Hypothalamus (tissue), 51 donors: ENCODE measurements at regions not wholly inside any gene's neighbourhood (a gene's known extent, or its start where the extent isn't known, plus 50 kb on each side); places are given as distances from the start of the nearest gene placed in this dataset.
"Not testable (repeated sequence)": the region's sequence is repeated elsewhere in the genome, so short reads cannot be mapped to it uniquely, and the experiment has no call there.

ENCODE experiments used
- DNase-seq, 51 donors: peaks; one replicate each; lab custom pipeline; 2025; lab: John Stamatoyannopoulos, UW

DNA sequence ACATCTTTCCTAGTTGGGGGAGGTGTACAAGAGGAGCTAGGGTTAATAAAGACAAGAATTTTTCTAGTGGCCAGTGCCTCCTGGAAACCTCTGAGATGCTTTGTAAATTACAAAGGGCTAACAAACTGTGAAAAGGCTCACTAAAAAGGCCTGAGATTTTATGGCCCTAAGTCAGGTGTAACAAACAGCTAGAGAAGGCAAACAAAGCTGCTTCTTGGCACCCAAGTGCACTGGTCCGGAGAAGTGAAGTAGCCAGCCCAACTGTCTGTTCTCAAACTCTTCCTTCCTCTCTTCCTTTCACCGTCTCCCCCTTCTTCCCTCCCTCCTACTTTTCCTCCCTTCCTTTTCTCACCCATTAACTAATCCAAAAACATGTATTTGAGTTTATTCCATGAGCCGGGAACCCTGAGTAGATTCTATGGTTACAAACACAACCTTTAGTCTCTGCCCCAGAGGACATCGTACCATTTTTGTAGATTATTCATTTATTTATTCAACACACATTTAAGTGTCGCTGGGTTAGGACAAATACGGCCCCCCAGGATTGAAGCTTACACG is 143.4 kb upstream of the PCGF5 start:
- no peak for DNase-seq

DNA sequence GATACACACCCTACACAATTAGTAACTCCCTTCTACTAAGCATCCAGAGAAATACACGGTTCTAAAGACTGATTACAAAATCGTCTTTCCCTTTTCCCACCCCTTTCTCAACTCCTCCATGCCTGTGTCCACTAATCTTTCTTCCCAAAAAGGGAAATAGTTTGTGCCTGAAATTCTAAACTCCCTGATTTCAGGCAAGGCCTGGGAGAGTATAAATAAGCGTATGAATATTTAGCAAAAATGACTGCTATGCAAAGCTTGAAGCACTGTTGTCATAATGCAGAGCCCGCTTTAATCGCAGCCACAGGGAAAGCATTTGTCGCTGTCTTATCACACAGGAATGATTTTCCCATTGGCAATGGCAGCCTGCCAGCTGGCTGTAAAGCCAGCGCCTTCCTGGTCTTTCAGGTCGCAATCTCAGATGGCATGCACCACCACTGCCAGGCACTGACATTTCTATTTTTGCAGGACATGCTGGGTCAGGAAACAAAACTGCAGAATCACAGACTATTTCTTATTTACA is 142.9 kb upstream of the PCGF5 start:
- DNase-seq: peak in 11 of 51 donors; percentile 0 to 35 (median 9)

DNA sequence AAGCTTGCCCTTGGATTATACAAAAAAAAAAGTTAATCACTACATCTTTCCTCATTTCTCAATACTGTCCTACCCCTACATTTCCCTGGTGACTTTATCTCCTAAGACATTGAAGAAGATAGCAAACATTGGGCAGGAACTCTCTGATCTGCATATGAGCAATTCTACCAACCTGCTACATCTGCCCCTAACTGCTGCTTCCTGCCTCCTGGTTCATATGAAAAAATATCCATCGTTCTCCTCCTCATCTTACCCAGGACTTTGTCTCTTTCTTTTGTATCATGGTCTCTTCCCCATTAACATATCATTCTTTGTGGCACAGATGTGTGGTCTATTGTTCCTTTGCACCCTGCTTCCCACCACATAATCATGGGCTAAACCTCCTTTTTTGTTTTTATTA is 139.7 kb upstream of the PCGF5 start:
- no peak for DNase-seq

DNA sequence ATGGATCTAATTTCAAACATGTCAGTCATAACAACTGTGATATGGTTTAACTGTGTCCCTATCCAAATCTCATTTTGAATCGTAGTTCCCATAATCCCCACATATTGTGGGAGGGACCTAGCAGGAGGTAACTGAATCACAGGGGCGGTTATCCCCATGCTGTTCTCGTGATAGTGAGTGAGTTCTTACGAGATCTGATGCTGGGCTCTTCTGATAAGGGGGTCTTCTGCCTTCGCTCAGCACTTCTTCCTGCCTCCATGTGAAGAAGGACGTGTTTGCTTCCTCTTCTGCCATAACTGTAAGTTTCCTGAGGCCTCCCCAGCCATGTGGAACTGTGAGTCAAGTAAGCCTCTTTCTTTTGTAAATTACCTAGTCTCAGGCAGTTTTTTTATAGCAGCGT is 138.0 kb upstream of the PCGF5 start:
- no peak for DNase-seq

DNA sequence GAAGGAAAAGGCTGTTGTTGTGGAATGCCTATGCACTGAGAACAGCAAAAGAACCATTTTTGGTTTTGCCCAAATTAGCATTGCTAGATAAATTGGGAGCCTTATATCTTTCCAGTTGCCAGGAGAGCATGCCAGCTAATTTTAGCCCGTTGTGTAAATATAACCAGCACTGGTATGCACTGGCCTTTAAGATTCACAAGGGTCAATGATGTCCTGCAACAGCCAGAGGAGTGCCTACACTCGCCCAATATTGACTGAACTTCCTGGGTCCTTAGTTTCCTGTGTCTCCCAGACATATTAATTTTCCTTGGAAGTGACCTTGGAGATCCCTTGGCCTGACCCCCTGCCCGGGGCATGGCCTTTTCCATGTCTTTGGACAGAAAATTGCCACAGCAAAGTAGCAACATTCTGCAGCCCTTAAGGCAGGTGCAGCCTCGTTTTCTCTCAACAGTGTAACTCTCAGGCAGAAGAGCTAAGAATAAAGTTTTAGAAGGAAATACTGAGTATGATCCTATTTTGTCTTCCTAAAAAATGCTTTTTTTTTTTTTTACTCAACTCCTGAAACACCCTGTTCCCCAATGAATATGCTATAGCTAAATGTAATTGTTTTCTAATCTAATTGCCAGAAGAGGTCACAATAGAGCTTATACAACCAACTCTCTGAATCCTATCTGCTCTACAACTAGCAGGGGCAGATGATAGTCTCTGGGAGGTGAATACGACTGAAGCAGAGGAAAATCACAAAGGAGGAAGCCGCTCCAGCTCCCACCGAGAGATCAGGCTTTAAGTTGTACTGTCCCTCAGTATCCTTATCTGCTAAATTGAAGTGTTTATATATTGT is 131.9 kb upstream of the PCGF5 start:
- peak in 2 of 51 donors; percentile 2 to 13 for DNase-seq

DNA sequence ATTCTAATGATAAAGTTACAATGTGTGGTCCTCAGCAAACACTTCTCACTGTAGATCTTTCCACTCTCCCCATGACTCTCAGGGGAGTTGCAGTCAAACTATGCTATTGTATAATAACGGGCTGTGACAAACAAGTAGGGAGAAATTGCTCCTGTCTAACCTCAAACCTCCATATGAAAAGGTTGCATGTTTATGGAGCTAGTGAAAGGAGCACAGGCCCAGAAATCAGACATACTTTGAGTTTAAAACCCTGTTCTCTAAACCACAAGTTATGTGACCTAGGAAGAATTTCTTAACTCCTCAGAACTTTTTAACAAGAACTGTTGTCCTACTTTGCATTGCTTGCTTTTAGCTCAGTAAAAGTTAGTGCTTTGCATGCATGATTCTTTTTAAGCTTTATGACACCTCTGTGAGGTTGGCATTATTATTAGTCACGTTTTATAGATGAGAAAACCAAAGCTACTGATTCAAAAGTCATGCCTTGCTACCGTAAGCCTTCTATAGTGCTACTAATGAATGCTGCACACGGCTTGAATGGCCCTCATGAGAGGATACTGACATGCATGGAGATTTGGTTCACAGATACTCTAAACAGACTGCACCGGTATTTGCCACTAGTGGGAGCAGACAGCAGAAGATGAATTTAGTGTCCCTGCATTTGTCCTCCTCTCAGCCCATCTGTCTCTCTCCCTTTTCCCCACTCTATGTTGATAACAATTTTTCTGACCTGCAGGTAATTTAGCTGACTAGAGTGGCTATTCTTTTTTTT is 129.5 kb upstream of the PCGF5 start:
- no peak for DNase-seq

- DNase-seq: no peak
Measured at GRCh38 chr10:91091780-91092179, 128.7 kb upstream of the PCGF5 start.

DNA sequence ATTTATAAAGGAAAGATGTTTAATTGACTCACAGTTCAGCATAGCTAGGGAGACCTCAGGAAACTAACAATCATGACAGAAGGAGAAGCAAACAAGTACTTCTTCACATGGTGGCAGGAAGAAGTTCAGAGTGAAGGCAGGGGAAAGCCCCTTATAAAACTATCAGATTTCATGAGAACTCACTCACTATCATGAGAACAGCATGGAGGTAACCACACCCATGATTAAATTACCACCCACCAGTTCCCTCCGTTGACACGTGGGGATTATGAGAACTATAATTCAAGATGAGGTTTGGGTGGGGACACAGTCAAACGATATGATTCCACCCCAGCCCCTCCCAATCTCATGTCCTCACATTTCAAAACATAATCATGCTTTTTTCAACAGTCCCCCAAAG is 124.2 kb upstream of the PCGF5 start:
- DNase-seq: no peak

DNA sequence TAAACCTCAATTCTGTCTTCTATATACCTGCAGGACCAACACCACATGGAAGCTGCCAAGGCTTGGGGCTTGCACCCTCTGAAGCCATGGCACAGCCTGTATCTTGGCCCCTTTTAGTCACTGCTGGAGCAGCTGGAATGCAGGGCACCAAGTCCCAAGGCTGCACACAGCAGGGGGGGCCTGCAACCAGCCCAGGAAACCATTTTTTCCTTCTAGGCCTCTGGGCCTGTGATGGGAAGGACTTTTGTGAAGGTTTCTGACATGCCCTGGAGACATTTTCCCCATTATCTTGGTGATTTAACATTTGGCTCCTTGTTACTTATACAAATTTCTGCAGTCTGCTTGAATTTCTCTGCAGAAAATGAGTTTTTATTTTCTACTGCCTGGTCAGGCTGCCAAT is 123.2 kb upstream of the PCGF5 start:
- DNase-seq: no peak

DNA sequence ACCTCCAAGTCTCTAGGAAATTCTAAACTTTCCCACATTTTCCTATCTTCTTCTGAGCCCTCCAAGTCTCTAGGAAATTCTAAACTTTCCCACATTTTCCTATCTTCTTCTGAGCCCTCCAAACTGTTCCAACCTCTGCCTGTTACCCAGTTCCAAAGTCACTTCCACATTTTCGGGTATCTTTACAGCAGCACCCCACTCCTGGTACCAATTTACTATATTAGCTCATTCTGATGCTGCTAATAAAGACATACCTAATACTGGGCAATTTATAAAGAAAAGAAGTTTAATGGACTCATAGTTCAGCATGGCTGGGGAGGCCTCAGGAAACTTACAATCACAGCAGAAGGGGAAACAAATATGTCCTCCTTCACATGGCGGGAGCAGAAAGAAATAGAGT is 122.4 kb upstream of the PCGF5 start:
- DNase-seq: not testable (repeated sequence)

- DNase-seq: no peak
Measured at GRCh38 chr10:91103384-91104192, 116.9 kb upstream of the PCGF5 start.

DNA sequence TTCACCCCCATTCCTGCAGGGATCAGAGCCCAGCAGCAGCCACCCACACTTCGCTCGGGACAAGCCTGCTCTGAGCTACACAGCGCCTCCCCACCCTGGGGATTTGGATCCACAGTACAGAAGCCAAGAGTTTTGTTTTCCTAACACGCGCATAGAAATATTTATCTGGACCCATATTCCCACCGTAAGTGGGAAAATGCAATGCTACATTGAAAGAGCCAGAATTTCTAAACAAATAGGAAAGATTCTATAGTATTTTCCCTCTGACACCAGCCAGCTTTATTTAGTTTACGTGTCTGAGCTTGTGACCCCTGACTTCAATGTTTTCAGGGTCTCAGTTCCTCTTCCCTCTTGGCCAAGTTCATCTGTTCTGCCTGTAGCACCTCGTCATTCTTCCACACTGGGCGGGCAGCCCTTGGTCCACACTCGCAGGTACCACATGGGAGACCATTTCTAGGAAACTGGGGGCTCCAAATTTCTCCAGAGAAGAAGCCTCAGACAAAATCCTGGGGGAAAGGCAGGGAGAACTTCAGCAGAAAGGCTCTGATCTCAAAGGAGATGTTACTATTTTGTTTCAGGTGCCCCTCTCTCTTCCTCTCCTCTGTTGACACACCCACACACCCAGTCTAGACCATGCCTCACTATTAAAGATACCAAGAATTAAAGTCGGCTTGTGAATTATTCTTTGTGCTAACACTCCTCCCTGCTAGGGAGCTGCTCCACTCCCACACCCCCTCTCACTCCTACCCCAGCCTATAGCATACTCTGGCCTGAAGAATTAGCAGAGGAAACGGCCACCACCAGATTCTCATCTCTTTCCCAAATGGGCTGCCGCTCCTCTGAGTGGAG is 116.0 kb upstream of the PCGF5 start:
- DNase-seq: no peak

DNA sequence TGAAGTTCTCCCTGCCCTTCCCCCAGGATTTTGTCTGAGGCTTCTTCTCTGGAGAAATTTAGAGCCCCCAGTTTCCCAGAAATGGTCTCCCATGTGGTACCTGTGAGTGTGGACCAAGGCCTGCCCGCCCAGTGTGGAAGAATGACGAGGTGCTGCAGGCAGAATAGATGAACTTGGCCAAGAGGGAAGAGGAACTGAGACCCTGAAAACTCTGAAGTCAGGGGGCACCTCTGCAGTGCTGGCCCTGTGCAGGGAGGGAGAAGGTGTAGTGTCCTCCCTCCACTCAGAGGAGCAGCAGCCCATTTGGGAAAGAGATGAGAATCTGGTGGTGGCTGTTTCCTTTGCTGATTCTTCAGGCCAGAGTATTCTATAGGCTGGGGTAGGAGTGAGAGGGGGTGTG is 115.2 kb upstream of the PCGF5 start:
- DNase-seq: no peak

DNA sequence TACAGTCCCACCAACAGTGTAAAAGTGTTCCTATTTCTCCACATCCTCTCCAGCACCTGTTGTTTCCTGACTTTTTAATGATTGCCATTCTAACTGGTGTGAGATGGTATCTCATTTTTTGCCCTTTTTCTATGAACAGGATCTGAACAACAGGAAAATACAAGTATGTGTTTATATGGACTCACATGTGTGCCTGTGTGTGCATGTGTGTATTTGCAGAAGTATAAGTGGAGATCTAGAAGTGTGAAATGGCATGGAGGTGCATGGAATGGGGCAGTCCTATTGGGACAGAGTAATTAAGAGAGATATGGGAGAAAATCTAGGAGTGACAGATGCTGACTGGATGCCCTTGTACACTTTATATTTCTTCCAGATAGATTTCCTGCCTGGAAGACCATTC is 111.6 kb upstream of the PCGF5 start:
- DNase-seq: no peak

DNA sequence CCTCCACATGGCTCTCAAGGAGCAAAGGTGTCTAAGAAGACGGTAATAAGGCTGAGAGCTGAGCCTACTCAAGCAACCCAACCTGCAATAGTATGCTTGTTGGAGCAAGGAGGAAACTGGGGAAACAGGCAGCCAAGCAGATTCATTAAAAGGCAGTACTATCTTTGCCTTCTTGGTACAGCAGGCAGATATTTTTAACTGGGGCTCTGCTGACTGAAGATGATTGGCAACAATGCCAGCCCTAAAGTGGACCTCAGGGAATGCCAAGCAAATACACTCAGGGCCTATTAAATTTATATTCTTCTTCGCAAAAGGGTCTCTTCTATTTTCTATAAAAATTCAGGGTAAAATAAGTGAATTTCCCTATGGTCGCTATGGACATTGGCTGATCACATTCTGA is 109.4 kb upstream of the PCGF5 start:
- DNase-seq: no peak

DNA sequence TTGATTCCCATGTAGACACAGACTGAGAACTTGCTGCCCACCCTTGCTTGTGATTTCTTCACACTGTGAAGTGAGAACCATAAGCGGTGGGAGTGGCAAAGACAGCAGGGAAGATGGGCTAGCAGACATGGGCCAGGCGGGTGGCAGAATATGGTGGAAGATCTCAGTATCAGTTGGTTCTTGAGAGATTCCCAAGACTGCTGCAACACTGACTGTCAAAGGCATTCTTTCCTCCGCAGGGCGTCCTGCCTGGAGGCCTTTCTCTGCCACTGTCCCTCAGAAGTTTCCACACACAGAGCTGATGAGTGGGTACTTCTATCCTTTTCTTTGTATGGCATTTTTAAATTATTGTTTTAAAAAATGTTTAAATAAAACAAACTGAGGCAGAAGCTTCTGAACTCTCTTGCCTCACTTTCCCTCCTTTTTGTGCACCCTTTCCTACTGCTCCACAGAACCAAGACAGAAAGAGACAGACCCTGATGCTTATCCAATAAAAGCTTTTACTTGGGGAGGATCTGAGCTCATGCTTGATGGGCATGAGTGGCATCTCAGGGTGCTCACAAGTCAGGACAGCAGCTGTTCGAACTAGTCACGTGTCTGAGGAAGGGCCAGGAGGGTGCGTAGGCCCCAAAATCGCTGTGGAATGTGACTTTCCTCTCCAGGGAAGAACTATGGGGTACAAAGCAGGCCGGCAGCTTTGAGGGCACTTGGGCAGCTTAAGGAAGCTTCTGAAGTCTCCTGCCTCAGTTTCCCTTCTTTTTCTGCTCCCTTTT is 104.7 kb upstream of the PCGF5 start:
- no peak for DNase-seq

- no peak for DNase-seq
Measured at GRCh38 chr10:91117505-91117904, 103.0 kb upstream of the PCGF5 start.

- no peak for DNase-seq
Measured at GRCh38 chr10:91120348-91120747, 100.1 kb upstream of the PCGF5 start.

DNA sequence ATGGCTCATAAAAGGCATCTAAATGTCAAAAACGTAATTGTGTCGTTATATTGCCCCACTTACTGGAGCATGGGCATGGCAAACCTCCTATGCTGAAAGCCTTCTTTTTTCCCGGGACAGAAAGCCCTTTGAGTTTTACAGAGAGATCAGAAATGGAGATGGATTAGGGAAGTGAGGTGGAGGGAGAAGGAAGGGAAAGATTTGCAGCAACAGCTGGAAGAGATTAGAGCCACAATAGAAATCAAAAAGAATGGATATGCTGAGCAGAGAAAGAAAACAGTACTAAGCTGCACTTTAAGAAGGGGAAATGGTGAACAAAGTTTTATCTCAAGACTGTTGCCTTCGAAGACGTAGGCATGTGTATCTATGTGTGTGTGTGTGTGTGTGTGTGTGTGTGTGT is 97.2 kb upstream of the PCGF5 start:
- DNase-seq: no peak
